HG02588 (cell line): ENCODE measurements at regions not wholly inside any gene's neighbourhood (a gene's known extent, or its start where the extent isn't known, plus 50 kb on each side); places are given as distances from the start of the nearest gene placed in this dataset.

Experiments used
- ATAC-seq: cut with Tn5 transposase; IDR thresholded peaks from one replicate; pipeline ENCODE4 v1.9.1; 2021; ENCODE audit warnings: mild to moderate bottlenecking, moderate library complexity; ENCODE audit not compliant: unreplicated experiment

- ATAC-seq: no peak
These were observed 273.1 kb downstream of the KLF12 start for GRCh38 chr13:73861136-73861535.

DNA sequence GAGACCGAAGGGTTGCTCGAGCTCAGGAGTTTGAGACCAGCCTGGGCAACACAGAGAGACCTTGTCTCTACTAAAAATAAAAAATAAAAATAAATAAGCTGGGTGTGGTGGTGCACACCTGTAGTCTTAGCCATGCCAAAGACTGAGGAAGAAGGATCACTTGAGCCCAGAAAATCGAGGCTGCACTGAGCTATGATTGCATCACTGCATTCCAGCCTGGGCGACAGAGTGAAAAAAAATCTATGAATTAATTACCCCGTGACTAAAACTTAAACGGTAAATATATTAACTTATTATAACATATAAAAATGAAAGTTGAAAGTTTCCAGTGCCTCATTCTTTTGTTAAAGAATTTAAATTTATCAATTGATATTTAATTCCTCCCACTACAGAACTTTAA lies 273.7 kb downstream of the KLF12 start:
- ATAC-seq: no peak

- no peak for ATAC-seq
These were observed 274.4 kb downstream of the KLF12 start for GRCh38 chr13:73859841-73860240.

DNA sequence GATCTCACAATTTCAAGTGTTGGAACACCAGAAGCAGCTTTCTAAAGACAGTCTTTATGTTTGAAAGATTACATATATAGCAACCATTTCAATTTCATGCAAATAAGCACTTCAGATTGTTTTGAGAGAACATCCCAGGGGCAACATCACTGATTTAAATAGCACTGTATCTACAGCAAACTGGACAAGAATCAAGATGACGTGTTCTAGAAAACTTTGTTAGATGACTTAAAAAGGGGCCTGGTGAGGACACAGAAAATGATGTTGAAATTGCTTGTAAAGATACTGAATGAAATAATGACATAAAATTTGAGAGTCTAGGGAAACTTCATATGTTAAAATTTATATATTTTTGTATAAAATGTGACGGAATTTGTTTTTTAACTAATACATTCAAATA lies 277.1 kb downstream of the KLF12 start:
- no peak for ATAC-seq

DNA sequence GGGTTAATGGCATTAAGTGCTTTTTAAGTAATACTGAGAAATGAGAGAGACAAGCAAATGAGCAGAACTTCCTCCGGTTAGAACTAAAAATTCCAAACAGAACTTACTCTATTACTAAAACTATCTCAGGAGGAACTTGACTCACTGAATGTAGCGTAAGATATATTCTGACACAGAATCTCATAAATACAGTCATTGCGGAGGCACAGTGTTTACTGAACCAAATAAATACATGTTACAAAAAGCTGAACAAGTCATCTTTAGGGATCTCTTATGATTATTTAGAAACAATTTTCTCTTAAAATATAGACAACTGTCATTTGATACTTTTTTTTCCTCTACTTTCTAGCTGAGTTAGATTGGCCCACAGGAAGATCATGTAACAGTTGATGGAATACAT lies 283.1 kb downstream of the KLF12 start:
- no peak for ATAC-seq

- ATAC-seq: no peak
These were observed 283.9 kb downstream of the KLF12 start for GRCh38 chr13:73850104-73850873.

DNA sequence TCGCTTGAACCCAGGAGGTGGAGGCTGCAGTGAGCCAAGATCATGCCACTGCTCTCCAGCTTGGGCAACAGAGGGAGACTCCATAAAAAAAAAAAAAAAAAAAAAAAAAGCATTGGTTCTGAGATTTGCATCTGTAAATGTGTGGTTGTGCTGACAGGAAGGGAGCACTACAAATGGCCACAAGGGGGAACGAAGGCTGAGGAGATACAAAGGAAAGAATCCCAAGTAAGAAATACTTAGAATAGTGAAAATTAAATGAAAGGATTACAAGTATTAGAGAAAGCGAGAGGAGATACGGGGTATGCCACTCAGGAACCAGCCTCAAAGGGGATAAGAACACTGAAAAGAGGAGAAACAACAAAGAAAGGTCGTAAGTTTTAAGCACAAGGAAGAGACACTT lies 284.9 kb downstream of the KLF12 start:
- ATAC-seq: no peak

- ATAC-seq: no peak
These were observed 289.2 kb downstream of the KLF12 start for GRCh38 chr13:73844986-73845385.

DNA sequence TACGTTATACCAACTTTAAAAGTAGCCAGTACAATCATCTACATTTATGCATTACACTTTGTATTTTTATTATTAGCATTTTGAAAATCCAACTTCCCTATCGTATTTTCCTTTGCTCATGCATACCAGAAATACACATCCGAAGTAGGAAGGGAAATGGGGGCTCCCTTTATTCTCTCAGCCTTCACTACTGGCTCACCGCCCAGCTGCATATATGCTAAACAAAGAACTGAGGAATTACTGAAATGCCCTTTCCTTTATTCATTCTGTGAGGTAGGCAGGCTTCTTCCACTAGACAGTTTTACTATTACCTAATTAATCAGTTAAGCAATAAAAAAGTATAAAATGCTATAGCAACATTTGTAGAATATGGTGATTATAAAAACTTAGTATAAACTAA lies 291.6 kb downstream of the KLF12 start:
- ATAC-seq: no peak

DNA sequence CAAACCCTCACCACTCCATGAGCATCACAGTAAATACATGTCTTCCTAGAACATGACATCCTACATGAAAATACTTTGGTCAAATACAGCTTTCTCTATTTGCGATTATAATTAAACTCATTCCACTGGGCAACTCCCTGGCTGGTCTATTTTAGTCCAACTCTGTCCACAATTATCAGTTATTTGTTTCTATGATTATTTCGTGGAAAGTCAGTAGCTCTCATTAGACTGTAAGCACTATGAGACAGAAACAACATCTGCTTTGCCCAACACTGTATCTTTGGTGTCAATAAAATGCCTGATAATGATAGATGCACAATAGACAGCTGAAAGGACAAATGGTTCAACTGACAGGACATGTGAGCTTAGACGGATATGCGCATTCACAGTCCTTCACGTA lies 292.0 kb downstream of the KLF12 start:
- no peak for ATAC-seq

DNA sequence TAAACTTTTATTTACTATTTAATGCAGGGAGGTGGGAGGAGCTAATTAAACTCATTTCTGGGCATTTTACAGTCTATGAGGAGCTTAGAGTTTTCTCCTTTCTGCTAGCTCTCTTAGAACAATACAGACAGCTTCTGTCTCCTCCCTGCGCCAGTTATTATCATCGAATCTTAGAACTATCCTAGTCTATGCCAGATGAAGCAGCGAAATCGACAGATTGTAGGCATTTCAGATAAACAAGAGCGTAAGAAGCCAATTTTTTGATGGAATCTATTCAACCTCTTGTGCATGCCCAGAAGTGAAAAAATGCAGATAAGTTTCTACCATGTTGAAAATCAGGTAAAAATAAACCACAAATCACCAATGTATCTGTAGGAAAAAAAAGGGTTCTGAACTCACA lies 297.1 kb downstream of the KLF12 start:
- no peak for ATAC-seq

GRCh38 chr13:73835138-73835721 lies 299.0 kb downstream of the KLF12 start:
- no peak for ATAC-seq

DNA sequence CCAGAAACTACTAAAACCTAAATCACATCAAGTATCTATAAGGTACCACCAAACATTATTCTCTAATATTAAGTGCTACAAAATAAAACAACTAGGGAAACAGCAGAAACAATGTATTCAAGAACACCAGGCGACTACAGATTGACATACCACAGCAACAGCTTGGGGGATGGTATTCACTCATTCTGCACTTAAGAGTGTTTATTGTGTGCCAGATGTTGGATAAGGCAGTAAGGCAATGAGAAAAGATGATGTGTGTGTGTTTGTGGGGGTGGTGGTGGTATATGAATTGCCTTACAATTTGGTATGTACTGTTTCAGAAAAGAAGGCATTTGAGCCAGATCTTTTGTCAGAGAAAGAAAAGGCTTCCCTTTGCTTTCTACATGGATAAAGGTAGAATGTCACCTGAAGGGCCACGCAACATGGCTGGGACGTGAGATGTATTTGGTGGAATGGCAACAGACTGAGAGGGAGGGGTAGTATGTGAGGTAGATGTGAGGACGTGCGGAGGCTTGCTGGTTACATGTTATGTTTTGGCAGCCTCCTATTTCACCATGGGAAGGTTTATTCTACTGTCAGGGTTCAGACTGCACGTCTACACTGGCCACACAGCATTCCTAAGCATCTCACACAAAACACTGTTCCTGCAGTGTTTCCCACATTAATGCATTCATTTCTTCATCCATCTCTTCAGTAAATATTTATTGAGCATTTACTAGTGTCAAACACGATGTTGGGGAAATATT lies 300.7 kb downstream of the KLF12 start:
- no peak for ATAC-seq

GRCh38 chr13:73832825-73833224 lies 301.4 kb downstream of the KLF12 start:
- no peak for ATAC-seq

GRCh38 chr13:73832128-73832588 lies 302.0 kb downstream of the KLF12 start:
- no peak for ATAC-seq

- ATAC-seq: no peak
These were observed 304.8 kb downstream of the KLF12 start for GRCh38 chr13:73829416-73829815.

DNA sequence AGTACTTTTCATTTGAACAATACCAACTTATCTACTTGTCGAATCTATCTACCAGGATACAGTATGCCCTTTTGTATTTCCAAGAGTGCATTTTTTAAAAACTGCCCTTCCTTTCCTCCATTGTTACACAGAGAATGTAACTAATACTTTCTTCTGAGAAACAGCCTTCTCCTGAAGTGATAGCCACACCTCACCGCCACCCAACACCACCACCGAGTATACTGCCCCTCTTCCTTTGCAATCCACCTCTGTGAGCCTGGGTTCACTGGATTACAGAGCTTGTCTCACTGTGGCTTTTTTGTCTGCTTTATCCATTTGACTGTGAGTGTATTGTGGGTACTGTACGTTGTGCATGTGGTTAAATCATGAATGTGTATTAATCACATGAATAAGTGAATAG lies 305.4 kb downstream of the KLF12 start:
- ATAC-seq: no peak

GRCh38 chr13:73827434-73827833 lies 306.8 kb downstream of the KLF12 start:
- ATAC-seq: no peak

- no peak for ATAC-seq
These were observed 309.1 kb downstream of the KLF12 start for GRCh38 chr13:73825143-73825542.

- no peak for ATAC-seq
These were observed 311.3 kb downstream of the KLF12 start for GRCh38 chr13:73822668-73823592.

DNA sequence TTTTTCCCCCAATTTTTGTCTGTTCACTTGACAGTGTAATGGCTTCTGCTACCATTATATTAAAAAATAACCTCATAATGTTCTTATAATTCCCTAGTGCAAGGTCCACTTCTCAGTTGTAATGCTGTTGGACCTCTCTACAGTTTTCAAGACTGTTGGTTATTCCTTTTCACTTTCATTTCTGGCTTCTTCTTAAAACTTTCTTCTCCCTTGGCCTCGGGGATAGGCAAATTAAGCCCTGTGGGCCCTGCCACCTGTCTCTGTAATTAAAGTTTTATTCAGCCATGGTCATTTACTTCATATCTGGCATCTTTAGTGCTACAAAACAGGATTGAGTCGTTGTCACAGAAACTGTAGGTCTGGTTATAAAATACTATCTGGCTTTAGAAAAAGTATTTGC lies 313.5 kb downstream of the KLF12 start:
- peak; percentile 59 for ATAC-seq
